Activated T-helper 1 cell treated with Interleukin-2 at 50 U/mL for 16 hours (primary cell): ENCODE measurements at regions not wholly inside any gene's neighbourhood (a gene's known extent, or its start where the extent isn't known, plus 50 kb on each side); places are given as distances from the start of the nearest gene placed in this dataset.
"Not testable (repeated sequence)": the region's sequence is repeated elsewhere in the genome, so short reads cannot be mapped to it uniquely, and the experiment has no call there.

ENCODE experiments used
- DNase-seq: peaks from one replicate; pipeline ENCODE4 v3.0.0-alpha.2; 2020; ENCODE audit warnings: low read depth

DNA sequence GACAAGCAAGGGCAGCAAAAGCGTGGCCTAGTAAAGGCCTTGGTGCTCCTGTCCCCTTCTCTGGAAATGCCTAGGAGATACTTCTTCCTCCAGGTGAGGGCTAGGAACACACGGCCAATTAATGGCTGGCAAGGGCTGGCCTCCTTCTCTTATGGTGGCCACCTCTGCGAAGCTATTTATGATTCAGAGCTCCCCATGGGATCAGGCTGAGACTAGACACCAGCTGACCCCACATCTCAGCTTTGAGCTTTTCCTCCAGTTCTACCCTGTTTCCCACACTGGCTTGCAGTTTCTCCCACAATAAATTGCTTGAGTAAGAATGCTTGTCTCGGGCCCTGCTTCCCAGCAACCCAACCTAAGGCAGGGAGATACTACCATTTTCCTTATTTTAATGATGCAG is 53.7 kb downstream of the CAMK2N1 start:
- no peak for DNase-seq

DNA sequence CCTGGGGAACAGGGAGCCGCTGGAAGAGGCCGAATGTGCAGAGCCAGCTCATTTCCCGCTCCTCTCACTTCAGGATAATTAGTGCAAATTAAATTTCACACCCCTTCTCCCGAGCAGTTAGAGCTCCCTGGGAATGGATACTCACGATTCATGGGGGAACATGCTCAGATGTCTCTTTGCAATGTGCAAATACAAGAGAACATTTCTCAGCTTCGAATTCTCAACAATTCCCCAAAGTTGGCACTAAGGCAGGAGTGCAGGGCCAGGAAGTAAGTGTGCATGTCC is 54.9 kb downstream of the CAMK2N1 start:
- DNase-seq: no peak

DNA sequence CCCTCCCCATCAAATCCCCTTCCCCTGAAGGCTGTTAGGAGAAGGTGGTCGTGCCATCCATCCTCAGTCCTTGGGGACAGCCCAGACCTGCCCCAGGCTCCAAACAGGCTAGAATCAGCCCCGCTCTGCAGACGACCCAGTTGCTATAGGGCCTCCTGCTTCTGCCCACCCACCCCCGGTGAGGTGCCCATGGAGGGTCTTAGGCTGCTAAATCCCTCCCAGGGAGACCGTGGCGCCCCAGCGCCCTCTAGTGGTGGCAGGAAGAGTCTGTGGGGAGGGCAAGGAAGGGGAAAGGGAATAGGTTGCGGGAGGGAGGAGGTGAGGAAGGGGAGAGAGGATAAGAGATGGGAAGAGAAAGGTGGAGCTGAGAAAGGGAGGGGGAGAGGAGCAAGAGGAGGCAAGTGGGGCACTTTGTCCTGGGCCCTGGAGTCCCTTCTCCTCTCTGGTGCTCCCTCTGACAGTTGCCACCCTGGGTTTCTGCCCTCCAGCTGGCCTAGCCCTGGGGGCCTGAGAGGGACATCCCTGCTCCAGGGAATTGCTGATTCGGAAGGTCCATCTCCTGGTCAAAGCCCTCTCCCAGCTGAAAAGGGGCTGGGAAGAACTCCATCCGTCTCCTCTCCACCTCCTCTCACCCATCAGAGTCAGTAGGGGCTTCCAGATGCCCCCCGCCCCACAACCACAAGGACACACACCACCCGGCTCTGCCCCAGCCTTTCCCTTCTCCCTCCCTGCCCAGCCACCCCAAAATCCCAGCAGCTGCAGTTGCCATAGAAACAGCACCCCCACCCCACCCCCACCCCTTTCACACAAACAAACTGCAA is 55.4 kb downstream of the CAMK2N1 start:
- peak; percentile 12 for DNase-seq

DNA sequence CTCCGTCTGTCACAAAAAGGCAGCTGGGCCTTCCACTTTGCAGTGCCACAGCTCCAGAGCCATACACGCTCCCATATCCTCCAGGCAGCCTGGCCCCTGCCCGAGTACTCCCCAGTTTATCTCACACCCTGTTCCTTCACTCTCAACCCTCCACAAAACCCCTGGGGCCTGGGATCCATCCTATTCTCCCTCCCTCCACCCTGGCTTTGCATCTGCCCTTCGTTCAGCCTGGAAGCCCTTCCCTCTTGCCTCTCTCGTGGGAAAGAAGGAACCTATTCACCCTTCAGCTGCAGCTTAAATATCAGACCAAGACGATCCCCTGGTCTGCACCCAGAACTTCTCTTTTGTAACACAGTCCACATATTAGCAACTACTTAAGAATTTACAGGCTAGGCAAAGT is 56.7 kb downstream of the CAMK2N1 start:
- DNase-seq: no peak

DNA sequence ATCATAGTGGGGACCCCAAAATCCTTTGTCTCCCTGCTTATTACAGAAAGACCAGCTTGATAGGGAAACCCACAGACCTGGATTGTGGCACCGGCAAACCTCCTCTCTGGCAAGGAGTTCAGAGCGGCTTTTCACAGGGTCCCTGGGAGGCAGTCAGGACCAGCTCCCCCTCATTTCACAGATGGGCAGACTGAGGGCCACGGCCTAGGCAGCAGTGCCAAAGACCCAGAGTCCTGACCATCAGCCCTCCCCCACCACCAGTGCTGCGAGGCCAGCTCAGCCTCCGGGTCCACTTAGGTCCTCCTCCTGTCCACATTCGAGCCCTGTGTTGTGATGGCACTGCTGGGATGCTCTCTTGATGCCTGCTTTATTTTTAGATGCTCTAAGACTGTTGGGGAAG is 57.2 kb downstream of the CAMK2N1 start:
- no peak for DNase-seq

DNA sequence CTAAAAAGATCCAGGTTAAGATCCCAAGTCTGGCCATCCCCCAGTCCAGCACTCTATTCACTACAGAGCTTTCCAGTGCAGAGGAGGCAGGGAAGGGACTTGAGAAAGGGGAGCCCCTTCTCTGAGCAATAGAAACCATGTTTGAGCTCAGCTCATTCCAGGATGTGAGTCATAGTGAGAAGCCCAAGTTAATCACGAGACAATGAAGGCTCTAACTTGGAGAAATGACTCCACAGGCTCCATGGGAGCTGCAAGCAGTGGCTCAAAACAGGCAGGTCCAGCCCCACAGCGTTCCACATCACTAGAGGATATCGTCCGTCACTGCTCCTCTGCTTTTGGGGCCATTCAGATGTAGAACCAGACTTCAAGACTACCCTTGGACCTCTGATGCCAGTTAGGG is 59.1 kb downstream of the CAMK2N1 start:
- no peak for DNase-seq

DNA sequence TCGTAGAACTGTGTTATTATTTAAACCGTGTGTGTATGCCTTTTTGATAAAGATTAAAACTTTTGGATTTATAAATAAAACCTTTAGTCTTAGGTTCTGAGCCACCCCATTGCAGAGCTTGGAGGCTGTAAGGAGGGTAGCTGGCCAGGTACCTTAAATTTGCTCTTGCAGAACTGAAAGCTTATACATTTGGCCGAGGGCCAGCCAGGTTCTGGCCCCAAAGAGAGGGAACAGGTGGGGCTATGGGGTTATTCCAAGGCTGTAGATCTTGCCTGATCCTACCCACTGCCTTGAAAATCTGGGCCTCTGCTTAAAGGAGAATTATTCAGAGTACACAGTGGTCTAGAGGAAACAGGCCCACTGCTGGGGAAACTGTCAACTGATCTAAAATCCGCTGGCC is 59.6 kb downstream of the CAMK2N1 start:
- no peak for DNase-seq

DNA sequence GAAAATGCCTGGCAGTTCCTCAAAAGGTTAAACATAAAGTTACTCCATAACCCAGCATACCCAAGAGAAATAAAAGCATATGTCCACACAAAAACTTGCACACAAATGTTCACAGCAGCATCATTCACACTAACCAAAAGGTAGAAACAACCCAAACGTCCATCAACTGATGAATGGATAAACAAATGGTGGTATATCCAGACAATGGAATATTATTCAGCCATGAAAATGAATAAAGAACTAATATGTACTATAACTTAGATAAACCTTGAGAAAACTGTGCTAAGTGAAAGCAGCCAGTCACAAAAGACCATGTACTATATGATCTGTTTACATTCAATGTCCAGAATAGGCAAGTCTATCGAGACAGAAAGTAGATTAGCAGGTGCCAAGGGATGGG is 60.4 kb downstream of the CAMK2N1 start:
- DNase-seq: no peak

DNA sequence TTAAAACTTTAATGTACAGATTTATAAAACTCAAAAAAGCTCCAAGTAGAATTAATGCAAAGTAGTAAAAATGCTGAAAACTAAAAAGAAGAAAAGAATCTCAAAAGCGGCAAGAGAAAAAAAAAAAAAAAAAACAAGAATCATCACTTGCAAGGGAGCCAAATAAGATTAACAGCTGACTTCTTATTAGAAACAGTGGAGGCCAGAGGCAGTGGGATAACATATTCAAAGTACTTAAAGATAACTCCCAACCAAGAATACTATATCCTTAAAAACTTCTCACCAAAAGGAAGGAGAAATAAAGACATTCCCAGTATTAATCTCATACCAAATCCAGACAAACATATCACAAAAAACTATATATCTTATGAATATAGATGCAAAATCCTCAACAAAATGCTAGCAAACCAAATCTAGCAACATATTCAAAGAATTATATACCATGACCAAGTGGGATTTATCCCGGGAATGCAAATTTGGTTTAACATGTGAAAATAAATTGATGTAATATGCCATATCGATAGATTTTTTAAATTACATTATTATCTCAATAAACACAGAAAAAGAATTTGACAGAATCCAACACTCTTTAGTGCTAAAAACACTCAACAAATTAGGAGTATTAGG is 62.7 kb downstream of the CAMK2N1 start:
- DNase-seq: no peak

DNA sequence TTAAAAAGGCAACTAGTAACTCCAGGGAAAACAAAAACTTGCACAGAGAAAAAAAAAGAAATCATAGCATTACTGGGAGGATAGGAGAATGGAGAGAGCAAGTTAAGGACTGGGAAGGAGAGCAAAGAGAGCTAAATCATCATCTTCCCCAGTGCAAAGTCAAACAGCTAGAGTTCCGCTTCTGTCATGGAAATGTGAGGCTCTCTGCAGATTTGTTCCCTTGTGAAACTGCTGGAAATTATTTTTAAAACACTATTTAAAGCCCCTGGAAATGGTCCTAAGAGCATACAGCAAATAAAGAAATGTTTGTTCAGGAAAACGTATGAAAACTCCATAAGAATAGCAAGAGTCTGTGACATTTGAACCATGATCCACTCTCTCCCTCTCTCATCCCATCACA is 64.6 kb downstream of the CAMK2N1 start:
- no peak for DNase-seq

DNA sequence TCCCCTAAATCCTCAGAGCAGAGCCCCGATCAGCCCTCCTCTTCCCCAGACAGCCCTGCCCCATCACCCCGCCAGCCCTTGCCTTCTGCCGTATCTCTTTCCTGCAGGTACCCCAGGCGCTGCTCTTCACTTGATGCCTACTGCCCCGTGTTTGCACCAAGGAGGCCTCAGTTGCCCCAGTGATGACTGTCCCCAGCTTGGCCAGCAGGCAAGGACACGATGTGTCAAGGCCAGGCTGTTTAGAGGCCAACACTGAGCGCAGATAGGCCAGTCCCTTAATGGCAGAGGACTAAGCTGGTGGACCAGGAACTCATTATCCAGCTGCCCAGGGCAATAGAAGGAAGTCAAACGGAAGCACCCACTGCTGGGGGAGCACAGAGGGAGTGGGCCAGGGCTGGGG is 68.4 kb downstream of the CAMK2N1 start:
- DNase-seq: no peak

DNA sequence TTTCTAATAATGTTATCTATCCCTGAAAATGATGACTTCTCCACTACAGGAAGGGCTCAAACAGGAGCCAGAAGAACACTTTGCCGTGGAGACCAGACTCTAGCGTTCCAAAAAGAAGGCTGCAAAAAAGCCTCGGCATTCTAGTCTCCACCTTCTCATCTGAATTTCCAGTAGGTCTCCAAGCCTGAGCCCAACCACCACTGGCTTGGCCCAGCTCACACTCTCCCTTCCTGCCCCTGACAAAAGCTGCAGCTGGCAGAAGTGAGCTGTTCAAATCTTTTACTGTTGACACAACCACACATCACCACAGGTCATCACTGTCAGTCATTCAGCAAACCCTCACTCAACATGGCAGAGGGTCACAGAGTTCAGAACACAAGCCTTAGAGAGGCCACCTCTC is 69.3 kb downstream of the CAMK2N1 start:
- DNase-seq: no peak

DNA sequence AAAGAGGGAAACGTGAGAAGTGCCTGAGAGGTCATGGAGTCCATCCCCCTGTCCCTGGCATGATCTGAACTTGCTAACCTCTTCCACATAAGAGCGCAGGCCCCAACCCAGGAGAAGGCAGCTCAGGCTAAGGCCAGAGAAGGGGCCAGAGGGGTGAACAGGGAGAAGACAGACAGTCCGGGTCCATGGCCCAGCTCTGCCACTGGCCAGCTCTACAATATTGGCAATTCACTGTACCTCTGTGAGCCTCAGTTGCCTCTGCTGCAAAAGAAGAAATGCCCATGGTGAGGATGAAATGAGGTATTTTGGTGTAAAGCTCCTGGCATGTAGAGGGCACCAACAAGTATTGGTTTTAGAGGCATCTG is 72.3 kb downstream of the CAMK2N1 start:
- no peak for DNase-seq

DNA sequence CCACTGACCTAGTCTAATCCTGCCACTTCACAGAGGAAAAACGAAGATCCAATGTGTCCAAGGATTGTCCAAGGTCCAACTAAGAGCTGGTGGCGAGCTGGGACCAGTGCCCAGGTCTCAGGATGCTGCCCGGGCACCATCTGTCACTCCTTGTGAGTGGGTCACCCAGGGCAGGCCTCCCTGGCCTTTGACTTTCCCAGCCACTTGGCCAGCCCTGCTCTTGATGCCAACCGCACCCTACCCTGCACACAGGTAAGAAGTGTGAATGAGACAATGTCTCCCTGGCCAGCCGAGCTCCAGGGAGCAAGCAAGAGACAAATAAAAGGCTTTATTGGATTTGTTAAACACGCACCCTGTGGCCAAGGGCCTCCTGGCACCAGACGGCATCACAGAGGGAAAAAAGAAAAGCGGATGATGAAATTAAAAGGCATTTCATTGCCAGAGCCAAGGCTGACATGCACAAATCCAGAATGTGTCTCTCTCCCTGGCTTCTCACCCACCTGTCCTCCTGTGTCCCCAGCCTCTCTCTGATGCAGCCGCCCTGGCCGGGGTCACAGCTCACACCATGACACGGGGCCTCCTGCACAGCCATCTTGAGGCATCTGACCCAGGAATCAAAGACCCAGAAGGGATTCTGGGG is 72.8 kb downstream of the CAMK2N1 start:
- no peak for DNase-seq

DNA sequence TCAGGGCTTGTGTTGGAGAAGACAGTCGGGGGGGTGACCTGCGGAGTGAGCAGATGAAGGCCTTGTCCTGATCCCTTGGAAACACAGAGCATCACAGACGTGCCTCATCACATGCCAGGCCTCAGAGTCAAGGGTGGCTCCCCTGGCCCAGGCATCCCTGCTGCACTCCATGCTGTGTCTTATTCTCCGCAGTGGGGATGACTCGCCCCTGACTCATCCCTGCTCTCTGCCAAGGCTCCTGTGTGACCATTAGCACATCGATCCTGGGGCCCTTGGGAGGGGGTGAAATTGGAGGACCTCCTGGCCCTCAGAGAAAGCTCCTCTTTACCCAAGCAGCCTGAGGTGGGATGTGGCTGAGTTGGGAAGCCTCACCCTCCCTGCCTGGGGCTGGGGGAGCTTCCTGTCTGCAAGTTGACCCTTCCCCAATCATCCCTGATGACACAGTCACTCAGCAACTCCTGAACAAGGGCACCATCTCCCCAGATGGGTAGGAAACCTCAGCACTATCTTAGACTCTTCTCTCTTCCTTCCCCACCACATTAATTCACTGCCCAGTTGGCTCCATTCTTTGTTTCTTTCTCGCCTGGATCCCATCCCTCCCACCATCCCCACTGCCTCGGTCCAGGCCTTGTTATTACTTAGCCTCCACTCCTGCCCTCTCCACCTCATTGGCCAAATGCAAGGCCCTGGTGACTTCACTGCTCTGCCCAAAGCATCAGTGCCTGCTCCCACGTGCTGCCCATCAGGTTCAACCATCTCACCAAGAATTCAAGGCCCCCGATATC is 74.6 kb downstream of the CAMK2N1 start:
- DNase-seq: no peak

DNA sequence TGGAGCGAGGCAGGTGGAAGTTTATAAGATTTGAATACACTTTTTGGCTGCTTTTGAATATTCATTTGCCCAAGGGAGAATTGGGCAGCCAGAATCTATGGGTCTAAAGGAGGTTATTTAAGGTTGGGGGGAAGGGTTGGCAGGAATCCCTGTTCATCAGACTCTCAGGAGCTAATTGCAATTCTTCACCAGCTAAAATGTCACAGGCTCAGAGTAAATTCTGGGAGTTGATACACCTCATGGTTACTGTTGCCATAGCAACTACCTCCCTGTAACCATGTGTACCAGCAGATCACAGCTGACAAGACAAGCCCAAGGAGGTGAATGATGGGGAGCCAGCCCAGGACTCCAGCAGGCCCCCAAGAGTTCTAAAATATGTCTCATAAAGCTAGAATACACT is 75.5 kb downstream of the CAMK2N1 start:
- DNase-seq: no peak

DNA sequence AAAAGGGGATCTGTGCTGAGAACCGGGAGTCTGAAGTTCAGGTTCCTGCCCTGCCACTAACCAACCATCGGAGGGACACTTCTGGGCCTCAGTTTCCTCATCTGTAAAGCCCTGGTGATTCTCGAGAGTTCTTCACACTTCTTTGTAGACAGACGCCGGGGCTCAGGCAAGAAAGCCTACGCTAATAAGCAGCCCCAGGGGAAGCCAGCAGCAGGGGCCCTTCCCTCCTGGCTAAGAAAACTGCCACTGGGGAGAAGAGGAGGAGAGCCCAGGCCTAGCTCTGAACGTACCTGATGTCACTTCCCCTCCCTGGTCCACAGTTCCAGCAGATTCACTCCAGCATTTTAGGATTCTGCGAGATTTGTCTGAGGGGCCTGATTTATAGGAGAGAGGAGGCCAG is 76.0 kb downstream of the CAMK2N1 start:
- no peak for DNase-seq

DNA sequence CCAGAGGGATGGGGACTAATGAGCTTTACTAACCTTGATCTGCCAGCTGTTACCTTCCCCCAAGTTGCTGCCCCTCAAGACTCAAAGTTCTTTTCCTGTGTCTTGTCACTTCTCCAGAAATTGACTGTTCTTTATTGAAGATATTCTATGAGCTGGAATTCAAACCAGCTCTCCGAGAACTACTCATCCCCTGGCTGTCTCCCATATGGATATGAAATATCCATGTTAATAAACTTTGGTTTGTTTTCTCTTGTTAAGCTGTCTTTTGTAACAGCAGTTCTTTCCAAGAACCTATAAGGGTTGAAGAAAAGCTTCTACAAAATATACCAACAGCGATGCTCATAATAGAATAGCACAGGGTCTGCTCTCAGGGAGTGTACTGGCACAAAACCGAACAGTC is 77.0 kb downstream of the CAMK2N1 start:
- no peak for DNase-seq

DNA sequence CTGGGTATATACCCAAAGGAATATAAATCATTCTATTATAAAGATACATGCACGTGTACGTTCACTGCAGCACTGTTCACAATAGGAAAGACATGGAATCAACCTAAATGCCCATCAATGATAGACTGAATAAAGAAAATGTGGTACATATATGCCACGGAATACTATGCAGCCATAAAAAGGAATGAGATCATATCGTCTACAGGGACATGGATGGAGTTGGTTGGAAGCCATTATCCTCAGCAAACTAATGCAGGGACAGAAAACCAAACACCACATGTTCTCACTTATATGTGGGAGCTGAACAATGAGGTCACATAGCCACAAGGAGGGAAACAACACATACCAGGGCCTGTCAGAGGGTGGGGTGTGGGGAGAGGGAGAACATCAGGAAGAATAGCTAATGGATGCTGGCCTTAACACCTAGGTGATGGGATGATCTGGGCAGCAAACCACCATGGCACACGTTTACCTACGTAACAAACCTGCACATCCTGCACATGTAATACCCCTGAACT is 77.8 kb downstream of the CAMK2N1 start:
- not testable (repeated sequence) for DNase-seq

DNA sequence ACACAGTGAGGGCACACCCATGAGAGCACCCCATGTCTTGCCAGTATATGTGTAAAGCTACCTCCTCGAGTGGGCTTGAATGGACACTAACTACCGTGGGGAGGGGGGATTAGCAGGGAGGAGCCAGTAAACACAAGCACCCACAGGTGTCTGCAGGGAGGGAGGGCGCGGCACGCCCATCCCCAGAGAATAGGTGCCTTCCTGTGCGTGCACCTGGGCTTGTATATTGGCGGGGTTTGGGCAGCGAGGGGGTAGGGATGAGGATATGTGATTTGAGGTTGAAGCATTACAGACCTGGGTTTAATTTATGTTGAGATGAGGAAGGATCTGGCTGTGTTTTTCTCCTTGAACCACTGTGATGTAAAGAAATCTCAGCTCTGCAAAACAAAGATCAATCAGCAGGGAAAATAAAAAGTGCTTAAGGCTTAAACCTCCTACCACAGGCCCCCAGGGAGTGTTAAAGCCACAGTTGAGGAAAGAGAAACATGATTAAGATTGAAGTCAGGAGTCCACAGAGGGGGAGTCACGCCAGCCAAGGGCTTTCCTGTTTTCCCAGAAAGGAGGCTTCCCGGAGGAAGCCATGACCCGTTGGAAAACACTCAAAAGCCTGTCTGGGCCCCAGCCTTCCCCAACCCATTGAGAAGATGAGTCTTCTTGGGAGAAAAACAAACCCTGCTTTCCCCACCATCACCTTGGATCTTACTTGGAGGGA is 80.0 kb downstream of the CAMK2N1 start:
- no peak for DNase-seq

DNA sequence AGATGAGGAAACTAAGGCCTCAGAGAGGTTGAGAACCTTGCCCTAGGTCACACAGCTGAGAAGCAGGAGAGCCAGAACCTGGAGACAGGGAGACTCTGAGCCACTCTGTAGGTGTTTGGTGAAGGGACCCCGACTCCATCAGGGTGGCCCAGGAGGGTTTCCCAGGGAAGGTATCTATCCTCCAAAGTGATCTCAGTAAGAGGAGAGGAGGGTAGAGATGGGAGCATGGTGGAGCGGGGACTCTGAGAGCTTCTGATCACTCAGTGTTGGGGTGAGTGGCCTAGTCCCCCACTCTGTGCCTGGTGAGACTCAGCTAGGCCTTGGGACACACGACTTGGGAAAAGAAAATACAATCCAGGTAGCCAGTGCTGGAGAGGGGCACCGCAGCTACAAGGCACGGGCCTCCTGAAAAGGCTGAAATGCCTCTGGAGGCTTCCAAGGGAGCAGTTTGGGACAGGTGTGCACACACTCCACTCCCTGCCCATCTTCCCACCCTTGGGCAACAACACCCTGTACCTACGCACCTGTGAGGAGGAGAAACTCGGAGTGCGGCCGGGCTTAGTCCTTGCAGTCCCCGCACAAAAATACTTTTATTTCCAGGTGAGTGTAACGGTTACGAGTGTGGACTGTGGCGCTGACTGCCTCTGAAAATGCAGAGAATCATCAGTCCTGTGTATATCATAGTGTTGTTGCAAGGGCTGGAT is 80.8 kb downstream of the CAMK2N1 start:
- DNase-seq: no peak
